AG04449 (cell line): ENCODE measurements at regions not wholly inside any gene's neighbourhood (a gene's known extent, or its start where the extent isn't known, plus 50 kb on each side); places are given as distances from the start of the nearest gene placed in this dataset.

ENCODE experiments used
- CTCF ChIA-PET: fragments of 350-600 bp; formaldehyde crosslinking; extraction: SDS; loops from one replicate; lab custom pipeline; 2021; ENCODE audit warnings: antibody characterized with exemption; lab: Yijun Ruan, JAX
- POLR2A ChIA-PET: fragments of 400-600, 350-600 bp; formaldehyde crosslinking; extraction: SDS; loops from one replicate; lab custom pipeline; 2020; ENCODE audit warnings: antibody characterized with exemption, inconsistent platforms; lab: Yijun Ruan, JAX
- DNase-seq: peaks from one replicate; pipeline ENCODE4 v3.0.0-alpha.2; 2010; ENCODE audit warnings: low read depth, low spot score
- H3K4me3 ChIP-seq: 2 replicates; pipeline ENCODE4 v1.5.1; 2011; ENCODE audit warnings: low read depth, mild to moderate bottlenecking, control low read depth, low read length
- CTCF ChIP-seq: IDR thresholded peaks from one replicate; pipeline ENCODE4 v1.5.1; 2011; ENCODE audit warnings: mild to moderate bottlenecking, moderate library complexity, low read length, control low read depth, inconsistent platforms; ENCODE audit not compliant: insufficient read depth; ENCODE audit errors: missing control alignments

GRCh38 chr13:36548129-36548528 lies 115.8 kb downstream of the CCNA1 start:
- no peak for DNase-seq
- TF ChIP-seq CTCF, result no peak
- CTCF ChIA-PET, result no interaction called here
- POLR2A ChIA-PET, result no interaction called here
- H3K4me3 ChIP-seq, result no peak overlapping the region

- POLR2A ChIA-PET, result no interaction called here
- CTCF ChIA-PET, result no interaction called here
- TF ChIP-seq CTCF, result no peak
These were observed 116.9 kb downstream of the CCNA1 start for GRCh38 chr13:36549126-36549702.

GRCh38 chr13:36549755-36550154 lies 117.5 kb downstream of the CCNA1 start:
- no peak overlapping the region for H3K4me3 ChIP-seq
- ChIA-PET POLR2A (no interaction called here), CTCF (no interaction called here)
- DNase-seq, result no peak
- no peak for TF ChIP-seq CTCF

More at GRCh38 chr13:36549126-36549702, 116.9 kb downstream of the CCNA1 start:
- DNase-seq, result no peak
- H3K4me3 ChIP-seq, result no peak overlapping the region

GRCh38 chr13:36550177-36550576 lies 117.9 kb downstream of the CCNA1 start:
- no peak for TF ChIP-seq CTCF
- ChIA-PET POLR2A (no interaction called here), CTCF (no interaction called here)
- no peak for DNase-seq
- no peak overlapping the region for H3K4me3 ChIP-seq

GRCh38 chr13:36551445-36551844 lies 119.2 kb downstream of the CCNA1 start:
- POLR2A ChIA-PET, result no interaction called here
- DNase-seq, result no peak
- CTCF ChIA-PET, result no interaction called here
- no peak overlapping the region for H3K4me3 ChIP-seq
- no peak for TF ChIP-seq CTCF

GRCh38 chr13:36552334-36552733 lies 120.0 kb downstream of the CCNA1 start:
- CTCF ChIA-PET, result no interaction called here
- H3K4me3 ChIP-seq, result no peak overlapping the region
- no peak for DNase-seq
- POLR2A ChIA-PET, result no interaction called here
- no peak for TF ChIP-seq CTCF
